Brain microvascular endothelial cell (primary cell): ENCODE measurements at regions not wholly inside any gene's neighbourhood (a gene's known extent, or its start where the extent isn't known, plus 50 kb on each side); places are given as distances from the start of the nearest gene placed in this dataset.
"Not testable (repeated sequence)": the region's sequence is repeated elsewhere in the genome, so short reads cannot be mapped to it uniquely, and the experiment has no call there.

Experiments used
- DNase-seq: peaks from one replicate; pipeline ENCODE4 v3.0.0-alpha.2; 2020
- H3K27ac ChIP-seq: fragments of 250-450 bp; sonication (Bioruptor Pico); 2 replicates; pipeline ENCODE4 v1.5.1; 2020; ENCODE audit warnings: mild to moderate bottlenecking, moderate library complexity
- H3K27me3 ChIP-seq: fragments of 250-450 bp; sonication (Bioruptor Pico); replicated peaks from 2 replicates; pipeline ENCODE4 v1.5.1; 2020; ENCODE audit warnings: mild to moderate bottlenecking
- H3K36me3 ChIP-seq: fragments of 250-450 bp; sonication (Bioruptor Pico); replicated peaks from 2 replicates; pipeline ENCODE4 v1.5.1; 2020; ENCODE audit warnings: mild to moderate bottlenecking
- H3K4me3 ChIP-seq: 2 replicates; pipeline ENCODE4 v1.5.1; 2011; ENCODE audit warnings: low read depth, mild to moderate bottlenecking, control low read depth, low read length, moderate library complexity
- in situ Hi-C: cut with HindIII; loops from 2 replicates; pipeline ENCODE4 v1.10.0; 2017; ENCODE audit warnings: low sequenced_read_pairs, low pct_ligation_motif_present
- TF ChIP-seq, protein P1 (sequence below): IDR thresholded peaks from 2 replicates; pipeline ENCODE4 v1.5.1; 2011; ENCODE audit warnings: low read depth, mild to moderate bottlenecking, moderate library complexity, low read length, control low read depth, inconsistent platforms; ENCODE audit errors: missing control alignments

DNA sequence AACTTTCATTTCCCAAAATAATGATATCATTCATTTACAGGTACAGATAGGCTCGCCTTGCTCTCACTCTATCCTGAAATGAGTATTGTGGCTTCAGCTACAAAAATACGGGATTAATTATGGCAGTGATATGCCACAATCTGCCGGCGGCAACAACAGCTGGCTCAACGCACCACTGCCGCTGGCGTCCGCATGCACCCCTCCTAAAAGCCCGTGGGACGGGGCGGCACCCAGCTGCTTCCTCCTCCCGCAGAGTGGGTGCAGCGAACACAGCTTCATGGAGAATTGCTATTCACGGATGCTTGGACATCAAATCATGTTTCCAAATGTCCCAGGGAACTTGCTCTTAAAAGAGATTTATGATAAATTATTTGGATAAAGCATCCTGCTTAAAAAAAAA is 266.8 kb downstream of the TEX29 start:
- Histone ChIP-seq H3K36me3 (no peaks in the 10 kb centered on the region), H3K27me3 (no peaks in the 10 kb centered on the region), H3K27ac (no peak overlapping the region), H3K4me3 (no peak overlapping the region)
- no peak for DNase-seq
- TF ChIP-seq, protein P1, sequence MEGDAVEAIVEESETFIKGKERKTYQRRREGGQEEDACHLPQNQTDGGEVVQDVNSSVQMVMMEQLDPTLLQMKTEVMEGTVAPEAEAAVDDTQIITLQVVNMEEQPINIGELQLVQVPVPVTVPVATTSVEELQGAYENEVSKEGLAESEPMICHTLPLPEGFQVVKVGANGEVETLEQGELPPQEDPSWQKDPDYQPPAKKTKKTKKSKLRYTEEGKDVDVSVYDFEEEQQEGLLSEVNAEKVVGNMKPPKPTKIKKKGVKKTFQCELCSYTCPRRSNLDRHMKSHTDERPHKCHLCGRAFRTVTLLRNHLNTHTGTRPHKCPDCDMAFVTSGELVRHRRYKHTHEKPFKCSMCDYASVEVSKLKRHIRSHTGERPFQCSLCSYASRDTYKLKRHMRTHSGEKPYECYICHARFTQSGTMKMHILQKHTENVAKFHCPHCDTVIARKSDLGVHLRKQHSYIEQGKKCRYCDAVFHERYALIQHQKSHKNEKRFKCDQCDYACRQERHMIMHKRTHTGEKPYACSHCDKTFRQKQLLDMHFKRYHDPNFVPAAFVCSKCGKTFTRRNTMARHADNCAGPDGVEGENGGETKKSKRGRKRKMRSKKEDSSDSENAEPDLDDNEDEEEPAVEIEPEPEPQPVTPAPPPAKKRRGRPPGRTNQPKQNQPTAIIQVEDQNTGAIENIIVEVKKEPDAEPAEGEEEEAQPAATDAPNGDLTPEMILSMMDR: no peak
- in situ Hi-C loops: no loop called here

DNA sequence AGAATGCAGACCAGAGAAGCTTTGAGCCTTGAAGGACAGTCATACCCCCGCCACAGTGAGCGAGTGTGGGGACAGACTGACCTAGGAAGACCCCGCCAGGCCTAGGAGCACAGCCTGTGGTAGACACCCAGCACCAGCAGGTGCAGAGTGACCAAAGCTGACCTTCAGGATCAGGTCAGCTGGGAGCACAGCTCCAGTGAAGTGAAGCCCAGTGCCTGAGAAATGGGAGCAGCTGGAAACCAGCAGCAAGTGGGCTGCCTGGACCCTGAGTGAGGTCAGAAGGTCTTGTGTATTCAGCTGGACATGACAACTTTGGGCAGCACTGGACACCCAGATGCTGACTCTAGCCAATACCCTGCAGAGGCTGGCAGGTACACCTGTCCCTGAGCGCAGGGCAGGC is 268.9 kb downstream of the TEX29 start:
- H3K36me3 ChIP-seq: no peaks in the 10 kb centered on the region
- no peak overlapping the region for H3K4me3 ChIP-seq
- TF ChIP-seq, protein P1: no peak
- H3K27me3 ChIP-seq: no peaks in the 10 kb centered on the region
- in situ Hi-C loops: no loop called here
- DNase-seq: no peak
- H3K27ac ChIP-seq: no peak overlapping the region

DNA sequence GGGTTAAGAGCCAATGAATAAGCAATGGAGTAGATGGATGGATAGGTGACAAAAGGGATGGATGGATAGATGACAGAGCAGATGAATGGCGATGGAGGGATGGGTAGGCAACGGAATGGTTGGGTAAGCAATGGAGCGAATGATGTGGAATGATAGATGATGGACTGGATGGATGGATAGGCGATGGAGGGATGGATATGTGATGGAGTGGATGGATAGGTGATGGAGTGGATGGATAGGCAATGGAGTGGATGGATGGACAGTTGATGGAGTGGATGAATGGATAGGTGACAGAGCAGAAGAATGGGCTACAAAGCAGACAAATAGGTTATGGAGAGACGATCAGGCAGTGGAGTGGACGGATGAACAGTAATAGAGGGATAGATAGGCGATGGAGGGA is 269.6 kb downstream of the TEX29 start:
- DNase-seq: no peak
- Histone ChIP-seq H3K27ac (no peak overlapping the region), H3K36me3 (no peaks in the 10 kb centered on the region), H3K27me3 (no peaks in the 10 kb centered on the region), H3K4me3 (no peak overlapping the region)
- in situ Hi-C loops: no loop called here
- TF ChIP-seq, protein P1: no peak

DNA sequence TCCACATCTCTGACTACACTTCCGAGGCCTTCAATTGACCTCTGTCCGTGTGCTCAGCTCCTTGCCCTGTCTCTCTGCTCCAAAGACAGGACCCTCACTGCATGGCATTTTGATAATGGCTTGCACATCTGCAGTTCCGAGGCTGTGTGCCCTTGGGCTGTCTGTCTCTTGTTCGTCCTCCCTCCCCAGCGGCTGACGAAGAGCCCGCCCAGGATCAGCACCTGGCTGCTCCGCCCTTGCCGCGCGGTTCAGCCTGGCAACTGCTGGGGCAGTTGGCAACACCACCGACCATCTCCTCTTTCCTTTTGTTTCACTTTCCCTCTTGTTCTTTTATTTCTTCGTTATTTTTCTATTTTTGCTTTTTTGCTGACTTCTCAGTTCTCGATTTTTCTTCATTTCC is 270.4 kb downstream of the TEX29 start:
- no peak overlapping the region for H3K4me3 ChIP-seq
- TF ChIP-seq, protein P1: no peak
- H3K27me3 ChIP-seq: no peaks in the 10 kb centered on the region
- in situ Hi-C loops: no loop called here
- no peak overlapping the region for H3K27ac ChIP-seq
- DNase-seq: no peak
- no peaks in the 10 kb centered on the region for H3K36me3 ChIP-seq

DNA sequence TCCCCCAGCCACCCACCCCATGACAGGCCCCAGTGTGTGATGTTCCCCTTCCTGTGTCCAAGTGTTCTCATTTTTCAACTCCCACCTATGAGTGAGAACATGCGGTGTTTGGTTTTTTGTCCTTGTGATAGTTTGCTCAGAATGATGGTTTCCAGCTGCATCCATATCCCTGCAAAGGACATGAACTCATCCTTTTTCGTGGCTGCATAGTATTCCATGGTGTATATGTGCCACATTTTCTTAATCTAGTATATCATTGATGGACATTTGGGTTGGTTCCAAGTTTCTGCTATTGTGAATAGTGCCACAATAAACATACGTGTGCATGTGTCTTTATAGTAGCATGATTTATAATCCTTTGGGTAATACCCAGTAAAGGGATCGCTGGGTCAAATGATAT is 273.0 kb downstream of the TEX29 start:
- DNase-seq, in situ Hi-C loops, H3K36me3 ChIP-seq, H3K27me3 ChIP-seq, H3K4me3 ChIP-seq, H3K27ac ChIP-seq: not testable (repeated sequence)

DNA sequence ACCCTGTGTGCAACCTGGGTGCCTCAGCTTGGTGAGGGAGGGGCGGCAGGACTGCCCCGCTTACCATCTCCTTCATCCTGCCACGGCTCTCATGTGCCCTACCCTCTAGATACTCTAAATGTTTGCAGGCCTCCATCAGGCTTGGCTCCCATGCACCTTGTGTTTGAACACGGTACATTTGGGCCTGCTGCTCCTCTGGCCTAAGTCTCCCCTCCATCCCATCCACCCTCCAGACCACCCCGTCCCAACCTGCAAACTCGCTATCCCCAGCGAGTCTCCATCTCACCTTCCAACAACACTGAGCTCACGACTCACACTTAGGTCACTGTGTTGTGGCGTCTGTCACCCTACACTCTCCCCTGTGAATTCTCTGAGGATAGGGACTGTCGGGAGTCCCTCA is 274.2 kb downstream of the TEX29 start:
- Histone ChIP-seq H3K36me3 (no peaks in the 10 kb centered on the region), H3K27ac (no peak overlapping the region), H3K4me3 (no peak overlapping the region), H3K27me3 (no peaks in the 10 kb centered on the region)
- no peak for DNase-seq
- in situ Hi-C loops: no loop called here
- TF ChIP-seq, protein P1: no peak

DNA sequence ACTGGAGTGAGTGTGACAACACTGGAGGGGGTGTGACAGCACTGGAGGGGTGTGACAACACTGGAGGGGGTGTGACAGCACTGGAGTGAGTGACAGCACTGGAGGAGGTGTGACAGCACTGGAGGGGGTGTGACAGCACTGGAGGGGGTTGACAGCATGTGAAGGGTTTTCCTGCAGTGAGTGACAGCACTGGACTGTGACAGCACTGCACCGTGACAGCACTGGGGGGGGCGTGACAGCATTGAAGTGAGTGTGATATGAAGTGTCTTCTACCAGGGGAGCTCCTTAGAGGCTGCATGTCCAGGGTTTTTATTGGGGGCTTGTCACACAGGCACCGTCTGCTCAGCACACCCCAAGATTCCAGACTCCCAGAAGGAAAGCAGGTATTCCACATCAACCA is 274.8 kb downstream of the TEX29 start:
- TF ChIP-seq, protein P1: no peak

More for the DNA sequence above, 274.8 kb downstream of the TEX29 start:
- in situ Hi-C loops: no loop called here
- no peak overlapping the region for H3K4me3 ChIP-seq
- no peak overlapping the region for H3K27ac ChIP-seq
- DNase-seq: no peak
- no peaks in the 10 kb centered on the region for H3K27me3 ChIP-seq
- no peaks in the 10 kb centered on the region for H3K36me3 ChIP-seq
